ENCODE measurements at regions not wholly inside any gene's neighbourhood (a gene's known extent, or its start where the extent isn't known, plus 50 kb on each side); places are given as distances from the start of the nearest gene placed in this dataset.
"Not testable (repeated sequence)": the region's sequence is repeated elsewhere in the genome, so short reads cannot be mapped to it uniquely, and the experiment has no call there.

- DNase-seq, result no peak
Observed at GRCh38 chr6:4280707-4281106, 145.3 kb upstream of the ECI2 start.

- no peak for DNase-seq
Observed at GRCh38 chr6:4280031-4280430, 144.7 kb upstream of the ECI2 start.

DNA sequence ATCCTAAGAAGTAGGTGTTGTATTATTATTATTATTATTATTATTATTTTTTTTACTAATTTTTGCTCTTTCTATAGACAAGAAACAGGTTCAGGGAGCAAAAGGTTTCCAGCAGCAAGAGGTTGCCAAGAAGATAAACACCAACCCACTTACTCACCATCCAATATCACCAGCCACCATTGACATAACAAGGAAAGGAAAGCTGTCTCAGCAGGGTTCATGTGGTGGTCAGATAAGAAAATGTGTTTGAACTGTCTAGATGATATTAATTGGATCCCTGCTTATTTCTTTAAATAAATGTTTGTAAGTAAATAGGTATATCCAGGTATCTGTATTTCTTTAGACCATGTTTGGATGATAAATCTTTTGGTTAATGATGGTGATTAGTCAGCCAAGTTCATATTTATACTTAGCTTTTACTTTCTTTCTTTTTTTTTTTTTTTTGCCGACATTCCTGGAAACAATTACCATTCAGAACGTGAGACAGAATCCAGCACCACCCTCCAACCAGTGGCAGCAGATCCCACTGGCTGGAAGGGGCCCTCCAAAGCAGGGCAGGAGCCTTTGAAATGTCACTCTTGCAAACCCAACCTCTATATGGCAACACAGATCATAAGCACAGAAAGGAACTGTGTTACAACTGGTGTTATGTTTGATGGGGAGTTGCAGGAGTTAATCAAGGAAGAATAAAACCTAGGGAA is 139.2 kb upstream of the ECI2 start:
- no peak for DNase-seq

- DNase-seq, result no peak
Observed at GRCh38 chr6:4272996-4273395, 137.6 kb upstream of the ECI2 start.

GRCh38 chr6:4271761-4272470 is 136.5 kb upstream of the ECI2 start:
- no peak for DNase-seq

DNA sequence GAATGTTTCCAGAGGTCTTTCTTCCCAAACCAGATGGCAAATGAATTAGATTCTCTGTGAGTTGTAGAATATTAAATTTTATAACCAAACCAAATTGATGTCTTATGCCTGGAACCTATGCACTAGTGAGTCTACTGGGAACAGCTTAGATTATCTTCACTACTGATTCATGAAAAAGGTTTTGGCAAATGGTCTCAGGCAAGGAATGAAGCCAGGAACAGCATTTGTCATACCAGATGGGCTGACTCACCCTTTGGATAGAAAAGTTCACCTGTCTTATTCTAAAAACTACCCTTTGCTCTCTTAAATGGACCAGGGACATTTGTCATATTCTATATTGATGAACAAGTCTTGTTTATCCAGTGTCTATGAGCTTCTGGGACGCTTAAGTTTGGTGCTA is 135.4 kb upstream of the ECI2 start:
- DNase-seq, result no peak

DNA sequence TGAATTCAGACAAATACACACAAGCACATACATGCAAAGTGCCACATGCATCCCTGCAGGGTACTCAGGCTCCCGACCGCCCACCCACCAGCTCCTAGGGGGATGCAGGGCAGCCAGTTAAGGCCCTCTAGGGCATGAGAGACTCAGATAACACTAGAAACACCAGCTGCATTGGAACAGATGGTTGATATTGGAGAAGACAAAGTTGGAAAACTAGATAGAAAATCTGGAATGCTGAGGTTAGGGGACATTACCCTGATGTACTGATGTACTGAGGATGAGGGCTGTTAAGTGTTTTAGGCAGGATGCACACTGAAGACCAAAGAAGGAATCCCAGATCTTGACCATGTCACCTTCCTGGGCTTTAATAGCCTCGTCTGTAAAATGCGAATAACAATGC is 134.6 kb upstream of the ECI2 start:
- no peak for DNase-seq

GRCh38 chr6:4268171-4268570 is 132.8 kb upstream of the ECI2 start:
- no peak for DNase-seq

DNA sequence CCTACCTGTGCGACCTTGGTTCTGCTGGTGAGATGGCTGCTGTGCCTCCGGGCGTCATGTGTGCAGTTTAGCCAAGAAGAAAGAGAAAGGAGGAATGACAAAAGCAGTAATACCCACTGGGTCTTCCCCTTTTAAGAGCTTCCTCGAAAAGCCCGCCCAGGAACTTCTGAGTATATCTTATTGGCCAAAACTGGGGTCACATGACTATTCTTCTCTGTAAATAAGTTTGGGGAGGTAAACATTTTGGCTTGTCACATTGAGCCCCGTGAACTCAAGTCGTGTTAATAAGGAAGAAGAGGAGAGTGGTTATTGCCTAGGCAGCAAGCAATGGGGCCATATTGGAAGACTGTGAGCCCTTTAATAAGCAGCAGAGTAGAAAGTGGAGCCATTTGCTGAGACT is 130.4 kb upstream of the ECI2 start:
- DNase-seq, result no peak

- DNase-seq, result no peak
Observed at GRCh38 chr6:4264601-4265000, 129.2 kb upstream of the ECI2 start.

DNA sequence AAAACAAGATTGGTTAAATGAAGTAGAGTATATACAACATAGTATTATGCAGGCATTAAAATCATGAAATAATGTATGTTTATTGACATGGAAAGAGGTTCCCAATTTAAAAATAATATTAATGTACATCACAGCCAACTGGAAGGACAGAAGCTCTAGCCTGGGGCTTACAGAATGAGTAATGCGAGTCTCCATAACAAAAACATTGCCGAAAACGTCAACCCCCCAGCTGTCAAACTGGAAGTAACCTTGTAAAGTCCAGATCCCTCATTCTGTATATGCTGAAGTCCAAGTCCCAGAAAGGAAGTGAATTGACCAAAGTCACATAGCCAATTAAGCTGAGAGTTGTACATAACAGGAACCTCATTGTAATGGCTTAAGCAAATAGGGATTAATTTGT is 128.7 kb upstream of the ECI2 start:
- DNase-seq, result no peak

GRCh38 chr6:4262526-4262925 is 127.2 kb upstream of the ECI2 start:
- no peak for DNase-seq

- no peak for DNase-seq
Observed at GRCh38 chr6:4259391-4259790, 124.0 kb upstream of the ECI2 start.

GRCh38 chr6:4258733-4259132 is 123.4 kb upstream of the ECI2 start:
- no peak for DNase-seq

- no peak for DNase-seq
Observed at GRCh38 chr6:4256969-4257368, 121.6 kb upstream of the ECI2 start.

DNA sequence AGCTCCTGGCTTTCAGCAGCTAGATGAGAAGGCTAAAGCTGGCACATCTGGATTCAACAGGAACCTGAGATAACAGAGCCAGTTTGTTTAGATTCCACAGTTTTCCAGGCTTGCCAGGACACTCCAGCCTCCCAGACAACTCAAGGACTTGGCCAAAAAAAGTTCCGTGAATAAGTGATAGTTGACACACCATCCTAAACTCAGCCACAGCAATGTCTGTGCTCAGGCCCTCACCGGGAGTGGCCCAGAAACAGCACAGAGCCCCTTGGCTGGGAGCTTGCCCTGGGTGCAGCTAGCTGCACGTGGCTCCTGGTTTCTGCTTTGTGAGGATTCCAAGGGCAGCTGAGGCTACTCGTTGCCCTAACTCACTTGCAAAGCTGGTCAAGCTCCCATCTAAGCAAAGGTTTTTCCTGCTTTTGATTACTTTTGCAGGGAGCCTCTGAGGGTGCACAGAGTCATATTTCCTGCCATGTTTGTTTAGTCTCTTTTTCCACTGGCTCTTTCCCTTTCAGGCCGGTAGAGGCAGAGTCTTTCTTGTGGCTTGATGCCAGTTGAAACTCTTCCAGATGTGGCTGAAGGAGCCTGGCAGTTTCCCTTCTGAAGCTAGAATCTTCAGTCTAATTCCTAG is 118.3 kb upstream of the ECI2 start:
- no peak for DNase-seq

GRCh38 chr6:4252445-4252844 is 117.1 kb upstream of the ECI2 start:
- DNase-seq, result not testable (repeated sequence)

DNA sequence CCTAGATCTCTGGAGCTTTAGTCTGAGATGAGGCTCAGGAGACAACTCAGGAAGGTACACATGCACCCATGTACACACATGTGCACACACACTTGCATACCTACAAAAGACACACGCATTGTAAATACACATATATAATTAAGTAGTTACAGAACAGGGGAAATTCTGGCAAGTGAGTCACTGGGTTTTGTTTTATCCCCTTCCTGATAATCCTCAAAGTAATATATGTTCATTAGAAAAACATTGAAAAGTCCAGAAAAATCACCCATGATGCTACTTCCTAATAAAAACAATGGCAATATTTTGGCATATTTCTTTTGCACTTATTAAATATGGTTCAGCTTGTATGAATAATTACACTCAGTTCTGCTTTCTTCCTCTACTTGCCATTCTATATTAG is 115.3 kb upstream of the ECI2 start:
- no peak for DNase-seq

DNA sequence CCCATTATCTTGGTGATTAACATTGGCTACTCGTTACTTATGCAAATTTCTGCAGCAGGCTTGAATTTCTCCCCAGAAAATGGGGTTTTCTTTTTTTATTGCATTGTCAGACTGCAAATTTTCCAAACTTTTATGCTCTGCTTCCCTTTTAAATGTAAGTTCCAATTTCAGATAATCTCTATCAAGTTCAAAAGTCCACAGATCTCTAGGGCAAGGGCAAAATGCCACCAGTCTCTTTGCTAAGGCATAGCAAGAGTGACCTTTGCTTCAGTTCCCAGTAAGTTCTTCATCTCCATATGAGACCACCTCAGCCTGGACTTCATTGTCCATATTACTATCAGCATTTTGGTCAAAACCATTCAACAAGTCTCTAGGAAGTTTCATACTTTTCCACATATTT is 108.5 kb upstream of the ECI2 start:
- not testable (repeated sequence) for DNase-seq

- DNase-seq, result no peak
Observed at GRCh38 chr6:4243237-4243636, 107.9 kb upstream of the ECI2 start.

DNA sequence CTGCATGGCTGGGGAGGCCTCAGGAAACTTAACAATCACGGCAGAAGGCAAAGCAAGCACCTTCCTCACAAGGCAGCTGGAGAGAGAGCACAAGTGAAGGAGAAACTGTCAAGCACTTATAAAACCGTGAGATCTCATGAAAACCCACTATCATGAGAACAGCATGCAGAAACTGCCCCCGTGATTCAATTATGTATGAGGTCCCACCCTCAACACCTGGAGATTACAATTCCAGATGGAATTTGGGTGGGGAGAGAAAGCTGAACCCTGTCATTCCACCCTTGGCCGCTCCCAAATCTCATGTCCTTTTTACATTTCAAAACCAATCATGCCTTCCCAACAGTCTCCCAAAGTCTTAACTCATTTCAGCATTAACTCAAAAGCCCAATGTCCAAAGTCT is 107.2 kb upstream of the ECI2 start:
- no peak for DNase-seq

DNA sequence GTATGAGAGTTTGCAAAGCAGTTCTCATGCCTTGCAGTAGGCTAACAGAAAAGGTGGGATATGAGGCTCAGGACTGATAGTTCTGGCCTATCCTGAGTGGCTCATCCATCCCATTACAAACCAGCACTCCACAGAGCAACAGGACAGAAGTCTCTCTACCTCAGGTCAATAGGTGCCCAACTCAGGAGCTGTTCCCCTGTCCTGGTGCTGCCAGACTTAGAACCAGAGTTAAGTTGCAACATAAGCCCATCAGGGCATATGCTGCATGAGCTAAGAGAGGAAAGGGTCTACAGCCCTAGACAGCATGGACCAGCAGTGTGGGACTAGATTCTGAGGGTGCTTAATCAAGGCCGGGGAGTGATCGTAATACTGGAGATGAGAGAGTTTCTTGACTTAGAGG is 104.8 kb upstream of the ECI2 start:
- DNase-seq, result no peak

DNA sequence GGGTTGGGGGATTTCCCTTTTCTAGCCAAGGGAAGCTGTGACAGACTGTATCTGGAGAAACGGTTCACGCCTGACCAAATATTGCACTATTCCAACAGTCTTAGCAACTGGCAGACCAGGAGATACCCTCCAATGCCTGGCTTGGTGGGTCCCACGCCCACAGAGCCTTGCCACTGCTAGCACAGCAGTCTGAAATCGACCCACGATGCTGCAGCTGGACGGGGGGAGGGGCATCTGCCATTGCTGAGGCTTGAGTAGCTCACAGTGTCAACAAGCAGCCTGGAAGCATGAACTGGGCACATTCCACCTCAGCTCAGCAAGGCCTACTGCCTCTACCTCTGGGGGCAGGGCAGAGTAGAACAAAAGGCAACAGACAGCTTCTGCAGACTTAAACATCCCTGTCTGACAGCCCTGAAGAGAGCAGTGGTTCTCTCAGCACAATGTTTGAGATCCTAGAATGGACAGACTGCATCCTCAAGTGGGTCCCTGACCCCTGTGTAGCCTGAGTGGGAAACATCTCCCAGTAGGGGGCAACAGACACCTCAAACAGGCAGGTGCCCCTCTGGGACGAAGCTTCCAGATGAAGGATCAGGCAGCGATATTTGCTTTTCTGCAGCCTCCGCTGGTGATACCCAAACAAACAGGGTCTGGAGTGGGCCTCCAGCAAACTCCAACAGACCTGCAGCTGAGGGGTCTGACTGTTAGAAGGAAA is 89.9 kb upstream of the ECI2 start:
- no peak for DNase-seq
